ENCODE measurements at regions not wholly inside any gene's neighbourhood (a gene's known extent, or its start where the extent isn't known, plus 50 kb on each side); places are given as distances from the start of the nearest gene placed in this dataset.

DNA sequence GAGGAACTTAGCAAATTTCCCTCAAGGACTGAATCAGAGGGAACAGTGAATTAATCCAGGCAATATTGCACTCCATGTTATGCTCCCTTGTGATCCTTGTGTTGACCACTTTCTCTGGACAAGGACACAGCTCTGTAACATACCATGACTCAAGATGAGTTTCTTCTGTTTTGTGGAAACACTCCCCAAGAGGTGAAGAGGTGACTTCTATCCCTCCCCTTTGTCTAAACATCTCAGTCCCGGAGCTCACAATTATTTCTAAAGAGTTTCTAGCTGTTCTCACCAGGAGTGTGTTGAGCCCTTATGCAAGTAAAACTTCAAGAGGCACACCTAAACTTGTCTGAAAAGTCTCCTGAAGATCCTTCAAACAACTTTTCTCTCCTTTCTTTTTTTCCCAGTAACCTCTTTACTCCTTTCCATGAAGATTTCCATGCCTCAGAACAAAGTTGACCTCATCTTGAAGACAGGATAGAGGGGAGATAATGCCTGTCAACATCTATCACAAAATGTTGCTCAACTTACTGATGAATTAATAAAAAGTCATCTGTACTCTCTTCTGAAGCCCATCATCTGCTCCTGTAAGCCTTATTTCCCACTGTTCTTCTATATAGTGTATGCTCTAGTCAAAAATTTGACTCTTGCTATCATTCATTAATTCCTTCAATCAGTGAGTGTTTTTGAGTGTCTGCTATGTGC is 429.1 kb downstream of the SPRY1 start:
- DNase-seq (ENCODE audit: low spot score): no peak
- H3K4me3 ChIP-seq: no peak overlapping the region
- no peak for TF ChIP-seq CTCF (IDR thresholded peaks at IDR 0.05)
- H3K27ac ChIP-seq: peak overlapping the region in 1 of 2 donors; percentile 56

DNA sequence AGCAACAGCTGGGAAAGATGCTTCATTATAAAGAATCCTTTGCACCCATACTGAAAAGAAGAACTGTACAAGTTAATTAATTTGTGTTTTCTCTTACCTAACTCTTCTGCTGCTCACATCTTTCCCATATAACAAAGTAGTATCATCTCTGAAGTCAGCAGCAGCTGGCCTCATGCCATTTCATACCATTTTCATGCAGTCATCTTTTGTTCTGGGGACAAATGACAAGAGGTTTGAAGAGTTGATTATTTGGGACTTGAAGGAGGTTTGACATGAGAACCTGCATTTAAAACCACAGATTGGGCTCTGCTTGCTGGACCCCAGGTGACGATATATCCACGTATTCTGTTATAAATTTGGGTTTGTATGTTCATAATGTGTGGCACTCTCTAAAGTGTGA is 430.3 kb downstream of the SPRY1 start:
- DNase-seq (ENCODE audit: low spot score): no peak
- no peak overlapping the region for H3K4me3 ChIP-seq
- H3K27ac ChIP-seq: peak overlapping the region in 1 of 2 donors; percentile 60
- TF ChIP-seq CTCF (IDR thresholded peaks at IDR 0.05): no peak

DNA sequence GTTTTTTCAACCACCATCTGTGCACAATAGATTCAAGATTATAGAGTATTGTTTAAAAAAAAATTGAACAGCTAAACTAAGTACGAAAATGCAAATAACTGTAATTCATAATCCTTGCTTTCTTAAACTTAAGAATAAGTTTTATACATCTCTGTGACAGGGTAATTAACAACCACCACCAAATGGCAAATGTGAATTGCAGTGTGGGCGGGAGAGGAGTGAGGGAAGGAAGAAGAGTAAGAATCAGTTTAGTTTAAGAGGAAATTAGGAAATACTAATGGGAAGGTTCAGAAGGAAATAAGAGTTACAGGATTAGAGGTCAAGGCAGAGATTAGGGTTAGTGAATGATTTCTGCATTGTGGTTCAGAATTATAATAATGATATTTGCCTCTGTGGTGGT is 430.9 kb downstream of the SPRY1 start:
- Histone ChIP-seq H3K4me3 (no peak overlapping the region), H3K27ac (no peak overlapping the region)
- TF ChIP-seq CTCF (IDR thresholded peaks at IDR 0.05): no peak
- no peak for DNase-seq (ENCODE audit: low spot score)

GRCh38 chr4:123830930-123831329 is 434.3 kb downstream of the SPRY1 start:
- peak overlapping the region in 1 of 2 donors; percentile 72 for H3K27ac ChIP-seq
- no peak for DNase-seq (ENCODE audit: low spot score)

GRCh38 chr4:123832173-123833026 is 435.8 kb downstream of the SPRY1 start:
- peak overlapping the region; percentile 14 for H3K4me3 ChIP-seq
- DNase-seq (ENCODE audit: low spot score): peak; percentile 87
- TF ChIP-seq CTCF (IDR thresholded peaks at IDR 0.05): no peak
- H3K27ac ChIP-seq: peak overlapping the region; percentile 72 to 90

More at GRCh38 chr4:123830930-123831329, 434.3 kb downstream of the SPRY1 start:
- H3K4me3 ChIP-seq: no peak overlapping the region
- no peak for TF ChIP-seq CTCF (IDR thresholded peaks at IDR 0.05)

- no peak for DNase-seq (ENCODE audit: low spot score)
- no peak for TF ChIP-seq CTCF (IDR thresholded peaks at IDR 0.05)
- H3K4me3 ChIP-seq: no peak overlapping the region
- H3K27ac ChIP-seq: peak overlapping the region; percentile 72 to 90
These were observed 436.6 kb downstream of the SPRY1 start for GRCh38 chr4:123833171-123833643.

Data from coronary artery (tissue), 2 donors.